ENCODE measurements at regions not wholly inside any gene's neighbourhood (a gene's known extent, or its start where the extent isn't known, plus 50 kb on each side); places are given as distances from the start of the nearest gene placed in this dataset.

- DNase-seq (ENCODE audit: low read depth, low spot score), result no peak
- Histone ChIP-seq H3K4me3 (ENCODE audit: insufficient read length, low read depth) (no peak overlapping the region), H3K27me3 (ENCODE audit: insufficient read depth, insufficient read length) (no peaks in the 10 kb centered on the region), H3K9ac (ENCODE audit: insufficient read length, low read depth) (no peak overlapping the region), H3K9me3 (ENCODE audit: insufficient read depth, low read length) (no peaks in the 10 kb centered on the region; the same call in 1 of the 2 replicates), H3K4me1 (ENCODE audit: insufficient read depth, insufficient read length) (peaks cover 2% of the 10 kb centered on the region), H3K36me3 (ENCODE audit: insufficient read depth, insufficient read length, low read length) (no peaks in the 10 kb centered on the region)
- TF ChIP-seq ZNF274 (IDR thresholded peaks at IDR 0.05; ENCODE audit: low read depth, low read length) (no peak), YY1 (IDR thresholded peaks at IDR 0.05; ENCODE audit: insufficient read depth, insufficient read length) (no peak), SUZ12 (IDR thresholded peaks at IDR 0.05; ENCODE audit: extremely low read depth, insufficient read depth, insufficient read length) (no peak)
Observed at GRCh38 chr10:10644008-10644646, 373.5 kb upstream of the CELF2 start.

GRCh38 chr10:10644676-10645385 lies 372.8 kb upstream of the CELF2 start:
- Histone ChIP-seq H3K9ac (ENCODE audit: insufficient read length, low read depth) (no peak overlapping the region), H3K36me3 (ENCODE audit: insufficient read depth, insufficient read length, low read length) (no peaks in the 10 kb centered on the region), H3K4me3 (ENCODE audit: insufficient read length, low read depth) (no peak overlapping the region), H3K4me1 (ENCODE audit: insufficient read depth, insufficient read length) (peaks cover 2% of the 10 kb centered on the region), H3K27me3 (ENCODE audit: insufficient read depth, insufficient read length) (no peaks in the 10 kb centered on the region), H3K9me3 (ENCODE audit: insufficient read depth, low read length) (no peaks in the 10 kb centered on the region; the same call in 1 of the 2 replicates)
- no peak for DNase-seq (ENCODE audit: low read depth, low spot score)
- TF ChIP-seq SUZ12 (IDR thresholded peaks at IDR 0.05; ENCODE audit: extremely low read depth, insufficient read depth, insufficient read length) (no peak), ZNF274 (IDR thresholded peaks at IDR 0.05; ENCODE audit: low read depth, low read length) (no peak), YY1 (IDR thresholded peaks at IDR 0.05; ENCODE audit: insufficient read depth, insufficient read length) (no peak)

- TF ChIP-seq SUZ12 (IDR thresholded peaks at IDR 0.05; ENCODE audit: extremely low read depth, insufficient read depth, insufficient read length), result no peak
- no peak for TF ChIP-seq YY1 (IDR thresholded peaks at IDR 0.05; ENCODE audit: insufficient read depth, insufficient read length)
- TF ChIP-seq ZNF274 (IDR thresholded peaks at IDR 0.05; ENCODE audit: low read depth, low read length), result no peak
- Histone ChIP-seq H3K27me3 (ENCODE audit: insufficient read depth, insufficient read length) (no peaks in the 10 kb centered on the region), H3K9ac (ENCODE audit: insufficient read length, low read depth) (no peak overlapping the region), H3K36me3 (ENCODE audit: insufficient read depth, insufficient read length, low read length) (no peaks in the 10 kb centered on the region), H3K4me1 (ENCODE audit: insufficient read depth, insufficient read length) (peaks cover 2% of the 10 kb centered on the region), H3K9me3 (ENCODE audit: insufficient read depth, low read length) (no peaks in the 10 kb centered on the region; the same call in 1 of the 2 replicates), H3K4me3 (ENCODE audit: insufficient read length, low read depth) (no peak overlapping the region)
- DNase-seq (ENCODE audit: low read depth, low spot score), result no peak
Observed at GRCh38 chr10:10647331-10647730, 370.3 kb upstream of the CELF2 start.

- no peak for TF ChIP-seq SUZ12 (IDR thresholded peaks at IDR 0.05; ENCODE audit: extremely low read depth, insufficient read depth, insufficient read length)
- TF ChIP-seq ZNF274 (IDR thresholded peaks at IDR 0.05; ENCODE audit: low read depth, low read length), result no peak
- TF ChIP-seq YY1 (IDR thresholded peaks at IDR 0.05; ENCODE audit: insufficient read depth, insufficient read length), result no peak
- no peaks in the 10 kb centered on the region for H3K9me3 ChIP-seq (ENCODE audit: insufficient read depth, low read length)
- H3K36me3 ChIP-seq (ENCODE audit: insufficient read depth, insufficient read length, low read length), result no peaks in the 10 kb centered on the region
- DNase-seq (ENCODE audit: low read depth, low spot score), result no peak
- H3K27me3 ChIP-seq (ENCODE audit: insufficient read depth, insufficient read length), result no peaks in the 10 kb centered on the region
- H3K4me1 ChIP-seq (ENCODE audit: insufficient read depth, insufficient read length), result no peaks in the 10 kb centered on the region
- H3K4me3 ChIP-seq (ENCODE audit: insufficient read length, low read depth), result no peak overlapping the region
- H3K9ac ChIP-seq (ENCODE audit: insufficient read length, low read depth), result no peak overlapping the region
Observed at GRCh38 chr10:10657139-10657760, 360.4 kb upstream of the CELF2 start.

GRCh38 chr10:10658172-10658785 lies 359.4 kb upstream of the CELF2 start:
- no peak for DNase-seq (ENCODE audit: low read depth, low spot score)
- H3K27me3 ChIP-seq (ENCODE audit: insufficient read depth, insufficient read length), result no peaks in the 10 kb centered on the region
- no peak overlapping the region for H3K4me3 ChIP-seq (ENCODE audit: insufficient read length, low read depth)
- TF ChIP-seq YY1 (IDR thresholded peaks at IDR 0.05; ENCODE audit: insufficient read depth, insufficient read length) (no peak), SUZ12 (IDR thresholded peaks at IDR 0.05; ENCODE audit: extremely low read depth, insufficient read depth, insufficient read length) (no peak), ZNF274 (IDR thresholded peaks at IDR 0.05; ENCODE audit: low read depth, low read length) (no peak)
- no peaks in the 10 kb centered on the region for H3K4me1 ChIP-seq (ENCODE audit: insufficient read depth, insufficient read length)
- no peak overlapping the region for H3K9ac ChIP-seq (ENCODE audit: insufficient read length, low read depth)
- no peaks in the 10 kb centered on the region for H3K9me3 ChIP-seq (ENCODE audit: insufficient read depth, low read length)
- no peaks in the 10 kb centered on the region for H3K36me3 ChIP-seq (ENCODE audit: insufficient read depth, insufficient read length, low read length)

GRCh38 chr10:10660054-10660453 lies 357.6 kb upstream of the CELF2 start:
- no peaks in the 10 kb centered on the region for H3K36me3 ChIP-seq (ENCODE audit: insufficient read depth, insufficient read length, low read length)
- no peaks in the 10 kb centered on the region for H3K4me1 ChIP-seq (ENCODE audit: insufficient read depth, insufficient read length)
- no peak overlapping the region for H3K9ac ChIP-seq (ENCODE audit: insufficient read length, low read depth)
- TF ChIP-seq SUZ12 (IDR thresholded peaks at IDR 0.05; ENCODE audit: extremely low read depth, insufficient read depth, insufficient read length), result no peak
- H3K27me3 ChIP-seq (ENCODE audit: insufficient read depth, insufficient read length), result no peaks in the 10 kb centered on the region
- H3K4me3 ChIP-seq (ENCODE audit: insufficient read length, low read depth), result no peak overlapping the region
- DNase-seq (ENCODE audit: low read depth, low spot score), result no peak
- no peaks in the 10 kb centered on the region for H3K9me3 ChIP-seq (ENCODE audit: insufficient read depth, low read length)

- no peak overlapping the region for H3K4me3 ChIP-seq (ENCODE audit: insufficient read length, low read depth)
- H3K36me3 ChIP-seq (ENCODE audit: insufficient read depth, insufficient read length, low read length), result no peaks in the 10 kb centered on the region
- TF ChIP-seq YY1 (IDR thresholded peaks at IDR 0.05; ENCODE audit: insufficient read depth, insufficient read length) (no peak), ZNF274 (IDR thresholded peaks at IDR 0.05; ENCODE audit: low read depth, low read length) (no peak), SUZ12 (IDR thresholded peaks at IDR 0.05; ENCODE audit: extremely low read depth, insufficient read depth, insufficient read length) (no peak)
- H3K9me3 ChIP-seq (ENCODE audit: insufficient read depth, low read length), result no peaks in the 10 kb centered on the region
- H3K27me3 ChIP-seq (ENCODE audit: insufficient read depth, insufficient read length), result no peaks in the 10 kb centered on the region
- H3K4me1 ChIP-seq (ENCODE audit: insufficient read depth, insufficient read length), result no peaks in the 10 kb centered on the region
- no peak overlapping the region for H3K9ac ChIP-seq (ENCODE audit: insufficient read length, low read depth)
- DNase-seq (ENCODE audit: low read depth, low spot score), result no peak
Observed at GRCh38 chr10:10661176-10661575, 356.5 kb upstream of the CELF2 start.
